M059J (cell line): ENCODE measurements at regions not wholly inside any gene's neighbourhood (a gene's known extent, or its start where the extent isn't known, plus 50 kb on each side); places are given as distances from the start of the nearest gene placed in this dataset.
A peak's percentile ranks its signal among the peaks of the same experiment; 100 is the strongest.

ENCODE experiments used
- DNase-seq: peaks from one replicate; pipeline ENCODE4 v3.0.0-alpha.2; 2012; ENCODE audit warnings: low read depth

DNA sequence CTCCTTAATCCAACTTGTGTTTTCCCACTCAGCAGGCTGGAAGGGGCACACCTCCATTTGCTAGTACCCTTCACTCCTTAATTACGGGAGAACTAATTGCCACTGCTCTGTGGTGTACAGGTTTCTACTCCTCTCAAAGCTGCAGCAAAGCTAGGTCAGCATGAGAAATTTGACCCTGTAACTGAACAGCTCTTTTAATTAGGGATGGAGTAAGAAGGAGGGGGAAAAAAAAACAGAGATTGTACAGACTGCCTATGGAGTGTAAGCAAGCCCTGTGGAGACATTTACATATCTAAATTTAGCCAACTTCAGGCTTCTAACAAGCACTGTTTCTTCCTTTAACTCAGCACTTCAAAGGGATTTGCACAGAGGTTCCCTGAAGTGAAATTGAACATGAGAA is 629.7 kb upstream of the SETBP1 start:
- DNase-seq: no peak

DNA sequence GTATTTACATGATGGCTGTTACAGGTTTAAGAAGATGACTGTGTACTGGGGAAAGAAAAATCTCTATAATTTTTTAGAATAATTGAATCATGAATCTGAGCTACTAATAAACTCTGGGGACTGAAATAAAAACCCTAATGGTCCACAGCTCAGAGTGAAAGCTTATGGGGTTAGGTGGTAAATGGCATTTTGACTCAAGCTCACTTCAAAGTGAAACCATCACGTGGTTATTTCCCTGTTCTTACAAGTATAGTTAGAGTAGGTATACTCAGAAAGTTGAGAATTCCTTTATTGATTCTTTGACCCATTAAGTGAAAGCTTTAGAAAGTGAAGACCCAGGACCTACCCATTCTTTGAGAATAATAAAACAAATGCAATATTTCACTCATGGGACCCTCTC is 626.2 kb upstream of the SETBP1 start:
- no peak for DNase-seq

DNA sequence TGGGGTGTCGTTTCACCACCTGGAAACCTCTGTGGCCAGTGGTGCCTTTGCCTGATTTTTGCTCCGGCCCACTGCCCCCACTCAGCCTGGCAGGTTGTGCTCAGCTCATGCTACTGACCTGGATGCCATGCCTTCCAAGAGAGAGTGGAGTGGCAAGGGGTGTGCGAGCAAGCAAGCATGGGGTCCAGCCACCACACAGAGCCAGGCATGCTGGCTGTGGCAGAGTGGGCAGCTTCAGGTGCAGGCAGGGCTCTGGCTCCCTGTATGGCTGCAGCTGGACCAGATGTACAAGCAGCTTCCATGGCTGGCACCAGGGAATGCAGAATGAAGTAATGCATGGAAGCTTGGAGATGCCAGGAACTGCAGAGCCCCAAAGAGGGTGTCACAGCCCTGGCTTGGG is 620.5 kb upstream of the SETBP1 start:
- DNase-seq: no peak

DNA sequence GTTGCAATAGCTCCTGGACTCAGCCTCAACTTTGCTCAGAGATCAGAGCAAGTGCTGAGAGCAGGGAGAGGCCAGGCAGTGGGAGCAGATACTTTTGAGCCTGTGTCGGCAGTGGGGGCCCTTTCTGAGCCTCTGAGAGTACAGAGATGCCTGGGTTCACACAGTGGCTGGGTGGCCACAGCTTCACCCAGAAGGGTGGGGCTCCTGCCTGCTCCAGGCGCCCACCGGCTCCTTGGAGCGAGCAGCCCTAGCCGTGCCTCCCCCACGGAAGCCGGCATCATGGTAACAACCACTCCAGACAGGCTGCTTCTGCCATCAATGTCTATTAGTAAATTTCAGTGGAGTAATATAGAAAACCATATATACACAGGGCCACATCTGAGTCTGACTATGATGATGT is 619.2 kb upstream of the SETBP1 start:
- no peak for DNase-seq

DNA sequence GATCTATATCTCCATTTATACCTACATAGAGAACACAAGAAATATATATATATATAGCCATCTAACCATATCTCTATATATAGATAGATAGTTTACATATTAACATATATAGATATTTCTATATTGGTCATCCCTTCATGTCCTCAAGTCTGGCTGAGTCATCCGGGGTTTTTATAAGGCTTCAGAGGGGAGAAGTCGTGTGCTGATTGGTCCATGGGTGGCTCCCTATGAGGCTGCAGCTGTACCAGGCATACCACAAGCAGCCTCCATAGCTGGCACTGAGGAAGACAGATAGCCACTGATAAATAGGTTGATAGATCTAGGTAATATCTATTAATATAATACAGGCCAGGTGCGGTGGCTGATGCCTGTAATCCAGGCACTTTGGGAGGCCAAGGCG is 618.3 kb upstream of the SETBP1 start:
- no peak for DNase-seq

DNA sequence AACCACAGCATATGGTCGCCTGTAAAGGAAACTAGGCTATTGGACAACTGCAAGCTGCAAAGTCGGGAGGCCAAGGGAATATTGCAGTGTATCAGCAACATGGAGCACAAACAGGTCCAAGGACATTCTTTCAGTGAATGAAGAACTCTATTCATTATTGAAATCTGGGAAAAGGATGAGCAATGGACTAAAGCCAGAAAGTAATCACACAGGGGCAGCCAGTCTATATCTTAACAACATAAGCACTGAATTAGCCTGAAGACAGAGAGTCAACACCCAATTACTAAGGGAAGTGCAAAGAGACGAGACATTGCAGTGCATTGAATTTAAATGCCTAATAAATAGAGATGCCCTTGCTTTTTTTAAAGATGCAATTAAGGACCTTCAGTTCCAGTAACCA is 615.5 kb upstream of the SETBP1 start:
- DNase-seq: no peak

DNA sequence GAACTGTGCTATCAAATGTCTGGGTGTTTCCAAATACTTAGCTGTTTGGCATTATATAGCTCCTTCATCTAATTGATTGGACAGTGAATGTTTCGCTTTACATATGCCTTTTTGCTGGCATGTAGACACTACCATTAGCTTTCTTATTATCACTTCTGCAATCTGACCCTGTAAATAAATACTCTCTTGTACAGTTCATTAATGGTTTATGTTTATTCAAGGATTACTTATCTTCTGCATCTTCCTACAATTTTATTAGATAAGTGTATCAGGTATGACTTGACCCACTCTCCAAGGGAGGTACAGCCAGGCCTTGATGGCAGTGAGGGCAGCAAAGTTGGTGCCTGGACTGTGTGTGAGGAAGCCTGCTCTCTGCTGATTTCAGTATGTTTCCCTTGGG is 614.1 kb upstream of the SETBP1 start:
- DNase-seq: no peak

DNA sequence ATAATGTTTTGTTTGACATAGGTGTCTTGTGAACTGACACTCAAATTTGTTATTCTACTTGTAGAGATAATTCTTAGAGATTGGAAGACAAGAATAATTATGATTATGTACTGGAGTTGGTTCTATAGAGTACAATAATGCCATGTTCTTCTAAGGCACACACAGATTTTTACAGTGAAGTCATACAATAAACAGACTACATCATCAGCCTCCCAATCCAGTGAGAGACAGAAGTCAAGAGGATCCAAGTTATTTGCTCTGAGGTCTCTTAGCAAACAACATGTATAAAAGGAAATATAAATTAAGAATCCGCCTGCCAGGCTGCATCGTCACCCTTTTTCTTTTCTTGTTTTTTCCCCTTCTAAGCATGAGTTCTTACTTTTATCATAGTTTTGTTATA is 613.5 kb upstream of the SETBP1 start:
- DNase-seq: no peak

DNA sequence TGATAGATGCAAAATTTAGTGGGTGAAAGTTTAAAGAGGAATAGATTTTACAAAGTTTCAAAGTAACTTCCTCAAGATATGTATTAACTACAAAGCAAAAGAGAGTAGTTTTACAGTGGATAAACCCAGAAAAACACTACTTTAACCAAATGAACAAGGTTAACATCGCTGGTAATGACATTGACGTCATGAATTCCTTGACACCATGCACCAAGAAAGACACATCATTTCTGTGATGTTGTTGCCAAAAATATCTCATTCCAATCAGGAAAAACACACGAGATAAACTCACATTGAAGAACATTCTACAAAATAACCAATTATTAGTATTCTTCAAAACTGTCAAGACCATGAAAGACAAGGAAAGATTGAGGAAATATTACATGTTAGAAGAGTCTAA is 605.6 kb upstream of the SETBP1 start:
- no peak for DNase-seq

DNA sequence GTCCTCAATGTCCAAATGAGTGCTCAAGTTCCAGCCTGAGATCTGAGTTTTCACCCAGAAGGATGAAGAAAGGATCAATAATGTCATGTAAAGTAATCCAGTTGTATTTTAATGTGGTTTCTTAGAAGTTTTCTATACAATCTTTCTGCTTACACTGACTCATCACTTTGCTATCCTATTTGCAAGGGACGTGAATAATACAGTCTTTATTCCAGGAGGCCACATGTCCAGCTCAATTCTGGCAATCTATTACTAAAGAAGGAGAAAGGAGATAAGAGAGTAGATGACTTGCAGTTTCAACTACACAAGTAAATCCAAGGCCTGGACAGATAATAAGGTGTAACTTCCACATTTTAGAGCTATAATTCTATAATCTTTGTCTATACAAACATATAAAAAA is 601.1 kb upstream of the SETBP1 start:
- DNase-seq: peak; percentile 77

DNA sequence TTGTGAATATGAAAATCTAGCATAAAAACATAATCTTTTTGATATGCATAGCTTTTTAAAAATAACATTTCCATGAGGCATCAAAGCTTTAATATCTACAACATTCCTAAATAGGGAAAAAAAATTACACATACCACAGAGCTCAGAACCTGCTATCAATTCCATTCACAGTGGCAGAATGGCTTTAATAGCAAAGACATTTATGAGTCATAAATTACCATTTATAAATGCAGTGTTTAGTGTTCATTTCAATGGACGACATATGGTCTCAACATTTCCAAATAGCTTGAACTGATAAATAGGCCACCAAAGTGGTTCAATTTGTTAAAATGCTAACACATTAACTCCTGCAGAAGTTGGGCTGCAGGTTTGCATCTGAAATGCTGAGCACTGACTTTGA is 600.6 kb upstream of the SETBP1 start:
- DNase-seq: peak; percentile 13

DNA sequence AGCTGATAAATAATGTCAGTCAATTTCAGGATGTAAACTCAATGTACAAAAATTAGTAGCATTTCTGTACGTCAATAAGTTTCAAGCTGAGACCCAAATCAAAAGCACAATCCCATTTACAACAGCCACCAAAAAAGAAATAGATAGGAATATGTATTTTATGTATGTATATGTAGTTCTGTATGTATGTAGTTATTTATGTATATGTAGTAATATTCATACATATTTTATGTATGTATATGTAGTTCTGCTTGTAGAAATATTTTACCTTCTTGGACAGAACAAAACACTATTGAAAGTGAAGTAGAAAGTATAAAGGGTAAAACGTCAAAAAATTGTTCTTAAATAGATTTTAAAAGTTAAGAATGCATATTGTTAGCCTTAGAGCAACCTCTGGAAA is 591.0 kb upstream of the SETBP1 start:
- no peak for DNase-seq

DNA sequence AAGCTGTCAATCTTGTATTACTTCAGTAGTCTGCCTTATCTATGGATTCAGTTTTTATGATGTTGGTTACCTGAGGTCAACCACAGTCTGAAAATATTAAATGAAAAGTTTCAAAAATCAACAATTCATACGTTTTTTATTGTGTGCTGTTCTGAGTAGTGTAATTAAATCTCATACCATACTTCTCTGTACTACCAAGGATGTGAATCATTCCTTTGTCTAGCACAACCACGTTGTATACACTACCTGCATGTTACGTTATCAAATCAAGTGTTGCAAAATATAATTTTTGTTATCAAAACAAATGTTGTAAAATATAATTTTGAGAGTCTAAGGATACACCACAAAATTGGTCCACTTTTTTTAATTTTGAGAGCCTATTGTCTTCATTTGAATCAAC is 590.2 kb upstream of the SETBP1 start:
- DNase-seq: no peak

DNA sequence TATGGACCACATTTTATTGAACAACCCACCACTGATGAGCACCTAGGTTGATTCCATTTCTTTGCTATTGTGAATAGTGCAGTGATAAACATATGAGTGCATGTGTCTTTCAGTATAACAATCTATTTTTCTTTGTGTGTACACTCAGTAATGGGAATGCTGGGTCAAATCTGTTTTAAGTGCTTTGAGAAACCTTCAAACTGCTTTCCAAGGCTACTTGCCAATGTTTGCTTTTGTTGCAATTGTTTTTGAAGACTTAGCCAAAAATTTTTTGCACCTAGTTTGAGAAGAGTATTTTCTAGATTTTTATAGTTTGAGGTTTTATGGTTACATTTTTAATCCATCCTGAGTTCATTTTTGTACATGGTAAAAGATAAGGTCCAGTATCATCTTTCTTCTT is 587.4 kb upstream of the SETBP1 start:
- no peak for DNase-seq

DNA sequence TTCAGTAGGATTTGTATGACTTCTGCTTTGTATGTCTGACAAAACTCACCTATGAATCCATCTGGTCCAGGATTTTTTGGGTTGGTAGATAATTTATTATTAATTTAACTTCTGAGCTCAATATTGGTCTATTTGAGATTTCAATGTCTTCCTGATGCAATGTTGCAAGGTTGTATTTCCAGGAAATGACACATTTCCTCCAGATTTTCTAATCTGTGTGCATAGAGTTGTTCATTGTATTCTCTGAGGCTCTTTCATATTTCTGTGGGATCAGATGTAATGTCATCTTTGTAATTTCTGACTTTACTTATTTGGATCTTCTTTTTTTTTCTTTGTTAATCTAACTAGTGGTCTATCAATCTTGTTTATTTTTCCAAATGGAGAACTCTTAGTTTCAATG is 584.7 kb upstream of the SETBP1 start:
- no peak for DNase-seq

DNA sequence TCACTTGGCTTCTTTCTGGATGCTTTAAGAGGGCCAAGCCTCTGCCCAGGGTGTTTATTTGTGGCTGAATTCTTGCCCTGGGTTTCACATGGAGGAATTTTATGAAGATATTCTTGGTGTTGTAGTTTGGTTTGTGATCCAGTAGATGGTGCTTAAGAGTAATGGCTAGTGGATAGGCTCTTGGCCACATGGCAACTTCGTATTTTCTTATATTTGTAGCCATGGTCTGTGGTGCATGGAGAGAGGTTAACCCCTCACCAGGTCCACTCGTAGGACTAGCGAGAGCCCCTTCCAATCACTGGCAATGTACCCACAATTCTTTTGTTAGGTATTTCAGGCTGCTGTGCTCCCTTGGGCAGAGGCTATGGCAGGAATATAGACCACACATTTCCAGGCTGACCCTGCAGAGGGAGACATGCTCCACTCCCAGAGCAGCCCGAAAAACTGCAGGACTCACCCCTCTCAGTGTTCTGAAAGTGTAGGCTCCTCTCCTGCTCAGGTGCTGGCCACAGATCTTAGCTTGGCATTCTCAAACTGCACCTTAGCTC is 582.1 kb upstream of the SETBP1 start:
- peak; percentile 46 for DNase-seq

DNA sequence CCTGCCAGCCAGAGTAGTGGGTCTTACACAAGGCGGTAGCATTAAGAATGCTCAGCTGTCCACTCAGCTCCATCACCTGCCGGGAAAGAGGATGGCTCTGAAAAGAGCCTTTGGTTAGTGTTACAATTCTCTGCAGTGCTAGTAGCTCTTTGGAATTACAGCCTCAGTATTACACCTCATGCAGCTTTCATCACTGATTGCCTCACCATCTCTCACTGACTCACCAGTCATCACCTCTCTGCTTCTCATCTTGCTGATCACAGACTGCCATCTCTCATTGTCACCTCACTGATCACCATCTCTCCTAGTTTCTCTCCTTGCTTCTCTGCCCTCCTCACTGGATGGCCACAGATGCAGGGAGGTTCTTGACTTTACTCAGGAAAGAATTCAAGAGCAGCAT is 573.5 kb upstream of the SETBP1 start:
- DNase-seq: no peak

DNA sequence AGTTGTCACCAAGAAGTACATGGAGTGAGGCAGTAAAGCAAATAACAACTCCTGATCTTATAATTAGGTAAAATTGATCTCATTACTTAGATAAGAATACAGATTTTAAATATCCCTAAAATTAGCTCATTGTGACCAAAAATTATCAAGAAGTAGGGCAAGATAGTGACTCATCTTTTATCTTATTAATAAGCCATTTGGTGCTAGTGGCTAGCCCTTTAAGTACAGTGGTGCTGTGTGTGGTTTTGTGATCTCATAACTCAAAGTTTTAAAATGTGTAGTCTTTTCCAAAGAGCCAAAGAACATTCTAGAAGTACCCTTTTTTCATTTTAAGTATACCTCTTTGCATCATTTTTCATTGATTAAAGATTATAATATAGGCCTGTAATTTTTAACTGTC is 569.4 kb upstream of the SETBP1 start:
- no peak for DNase-seq

DNA sequence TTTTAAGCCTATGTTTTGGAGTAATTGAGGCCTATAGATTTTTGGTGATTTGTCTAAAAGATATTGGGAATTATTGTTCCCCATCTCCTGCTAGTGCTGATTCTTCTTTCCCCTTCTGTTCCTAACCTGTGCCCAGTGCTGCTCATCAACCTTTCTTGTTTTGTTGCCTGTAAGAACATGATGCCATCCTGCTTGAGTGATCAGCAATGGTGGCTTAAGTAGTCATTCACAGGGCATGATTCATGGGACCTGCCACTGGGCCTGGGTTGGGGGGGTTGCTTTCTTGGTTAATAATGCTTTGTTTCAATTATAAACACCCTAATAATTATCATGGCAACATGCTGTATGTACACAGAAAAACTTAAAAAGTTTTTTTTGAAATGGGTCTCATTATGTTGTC is 562.9 kb upstream of the SETBP1 start:
- no peak for DNase-seq

DNA sequence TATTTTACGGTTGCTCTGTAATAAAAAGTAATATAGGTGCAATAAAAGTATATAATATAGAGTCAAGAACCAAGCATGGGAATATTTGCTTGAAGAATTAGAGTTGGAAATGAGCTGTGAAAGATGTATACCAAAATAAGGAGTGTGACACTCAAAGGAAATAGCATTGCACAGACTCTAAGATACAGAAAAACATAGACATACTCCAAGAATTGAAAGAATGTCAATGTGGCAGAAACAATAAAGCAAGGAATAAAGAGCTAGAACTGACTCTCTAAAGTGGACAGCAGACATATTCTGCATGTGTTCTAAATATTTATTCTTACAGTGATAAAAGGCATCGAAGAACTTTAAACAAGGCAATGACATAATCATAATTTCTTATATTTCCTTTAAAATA is 561.1 kb upstream of the SETBP1 start:
- DNase-seq: no peak

DNA sequence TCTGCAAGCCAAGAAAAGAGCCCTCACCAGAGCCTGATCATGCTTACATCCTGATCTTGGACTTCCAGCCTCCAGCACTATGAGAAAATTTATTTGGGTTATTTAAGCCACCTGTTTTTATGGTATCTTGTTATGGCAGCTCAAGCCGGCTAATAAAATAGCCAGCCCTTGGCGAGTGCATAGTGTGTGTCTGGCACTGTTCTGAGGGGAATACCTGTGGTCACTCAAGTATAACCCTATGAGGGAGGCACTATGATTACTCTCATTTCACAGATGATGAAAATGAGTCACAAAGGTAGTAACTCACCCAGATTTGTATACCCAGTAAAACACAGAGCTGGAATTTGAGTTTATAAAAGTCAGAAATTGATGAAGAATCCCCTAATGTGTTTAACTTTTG is 556.9 kb upstream of the SETBP1 start:
- peak; percentile 65 for DNase-seq

DNA sequence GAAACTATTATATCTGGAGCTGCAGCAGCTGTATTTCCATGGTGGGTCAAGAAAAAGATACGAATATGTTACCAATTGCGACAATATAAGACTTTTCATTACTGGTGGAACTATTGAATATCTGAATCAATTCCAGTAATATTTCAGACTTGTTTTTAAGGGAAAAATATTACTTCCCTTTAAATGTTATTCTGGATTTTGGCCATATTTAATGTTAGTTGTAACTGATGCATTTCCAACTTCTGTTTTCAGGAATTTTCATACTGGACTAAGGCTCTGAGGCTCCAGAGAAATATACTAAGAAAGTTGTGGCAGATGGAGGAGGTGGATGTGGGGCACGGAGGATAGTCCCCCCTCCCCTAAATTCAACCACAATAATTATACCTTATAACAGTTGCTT is 555.2 kb upstream of the SETBP1 start:
- DNase-seq: no peak

DNA sequence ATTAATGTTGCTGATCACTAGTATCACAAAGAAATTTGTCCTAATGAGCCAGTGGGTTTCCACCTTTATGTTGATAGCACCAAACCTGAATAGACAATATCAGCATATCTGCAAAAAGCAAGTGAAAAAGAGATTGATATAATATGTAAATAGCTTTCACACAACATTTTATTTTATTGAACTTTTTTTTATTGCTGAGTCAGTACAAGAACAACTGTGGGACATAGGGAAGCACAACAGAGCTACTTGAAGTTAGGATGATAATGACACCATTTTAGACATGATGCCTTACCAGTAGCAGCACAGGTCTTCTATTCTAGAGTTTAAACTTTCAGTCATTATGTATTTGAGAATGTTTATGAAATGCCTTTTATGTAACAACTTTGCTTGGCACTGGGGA is 554.1 kb upstream of the SETBP1 start:
- no peak for DNase-seq

DNA sequence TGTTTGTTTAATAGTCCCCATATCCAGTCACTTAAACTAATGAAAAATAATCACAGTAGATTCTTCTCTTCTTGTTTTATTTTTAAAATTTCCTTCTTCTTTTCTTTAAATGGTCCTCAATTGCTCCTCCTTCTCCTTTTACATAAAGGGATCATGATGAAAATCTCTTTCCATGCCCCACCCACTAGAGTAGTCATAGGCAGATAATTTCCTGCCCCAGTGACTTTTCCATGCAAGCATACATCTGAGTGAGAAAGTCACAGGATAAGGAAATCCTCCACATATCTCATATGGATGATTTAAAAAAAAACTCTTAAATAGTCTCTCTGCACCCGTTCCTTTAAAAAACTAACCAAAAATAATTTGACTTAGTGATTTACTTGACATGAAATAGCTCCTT is 552.3 kb upstream of the SETBP1 start:
- peak; percentile 8 for DNase-seq

DNA sequence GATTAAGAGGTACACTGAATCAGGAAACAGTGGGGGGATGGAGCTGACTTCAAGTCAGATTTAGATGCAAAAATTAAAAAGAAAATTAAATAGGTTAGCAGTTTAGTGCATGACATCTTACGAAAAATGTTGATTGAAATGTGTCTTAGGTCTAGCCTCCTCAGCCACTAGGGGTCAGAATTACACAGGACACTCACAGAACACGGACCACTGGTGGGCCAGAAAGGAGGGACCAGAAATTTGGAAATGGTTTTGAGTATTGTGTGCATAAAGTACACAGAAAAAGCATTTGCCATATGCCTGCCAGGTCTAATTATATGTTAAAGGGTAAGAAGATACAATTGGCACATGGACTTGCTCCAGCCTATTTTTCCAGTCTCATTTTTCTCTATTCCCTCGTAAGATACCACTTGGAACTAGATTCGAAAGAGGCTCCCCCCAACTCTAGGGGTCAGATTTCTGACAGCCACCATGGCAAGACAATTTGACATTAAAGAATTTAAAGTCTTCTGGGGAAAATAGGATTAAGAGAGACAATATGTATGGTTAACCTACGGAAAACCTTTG is 550.2 kb upstream of the SETBP1 start:
- DNase-seq: peak; percentile 56
